ENCODE measurements at regions not wholly inside any gene's neighbourhood (a gene's known extent, or its start where the extent isn't known, plus 50 kb on each side); places are given as distances from the start of the nearest gene placed in this dataset.

DNA sequence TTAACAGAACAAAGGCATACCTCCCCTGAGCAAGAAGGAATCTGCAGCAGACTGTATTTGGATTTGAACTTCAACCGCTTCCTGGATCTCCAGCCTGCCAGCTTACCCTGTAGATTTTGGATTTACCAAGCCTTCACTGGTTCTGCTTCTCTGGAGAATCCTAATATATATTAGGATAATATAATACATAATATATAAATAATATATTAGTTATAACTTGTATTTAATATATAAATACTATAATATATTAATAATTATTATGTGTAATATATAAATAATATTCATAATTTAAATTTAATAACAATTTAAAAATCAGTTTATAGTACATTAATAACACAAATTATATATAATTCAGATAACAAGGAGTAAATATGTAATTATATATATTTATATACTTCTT lies 121.4 kb downstream of the COX18 start:
- Histone ChIP-seq H3F3A (ENCODE audit: low read depth) (no peaks in the 10 kb centered on the region), H3K4me2 (no peak overlapping the region), H3K27ac (no peak overlapping the region), H3K4me1 (peaks cover 12% of the 10 kb centered on the region), H2AFZ (replicated peaks) (no peak overlapping the region), H3K9me3 (ENCODE audit: low read depth) (no peaks in the 10 kb centered on the region), H3K27me3 (no peaks in the 10 kb centered on the region), H3K79me2 (ENCODE audit: low read depth) (no peaks in the 10 kb centered on the region), H4K20me1 (ENCODE audit: low read depth) (no peaks in the 10 kb centered on the region), H3K4me3 (no peak overlapping the region), H3K36me3 (no peaks in the 10 kb centered on the region), H3K9ac (no peak overlapping the region)
- no peak overlapping the region for H3K4me3 Mint-ChIP-seq
- no peak overlapping the region for H3K27ac Mint-ChIP-seq
- no peaks in the 10 kb centered on the region for H3K27me3 Mint-ChIP-seq (ENCODE audit: insufficient read depth, low read depth)
- TF ChIP-seq EZH2phosphoT487 (IDR thresholded peaks at IDR 0.05) (no peak), EZH2 (IDR thresholded peaks at IDR 0.05) (no peak)
- TF ChIP-seq, protein P1, sequence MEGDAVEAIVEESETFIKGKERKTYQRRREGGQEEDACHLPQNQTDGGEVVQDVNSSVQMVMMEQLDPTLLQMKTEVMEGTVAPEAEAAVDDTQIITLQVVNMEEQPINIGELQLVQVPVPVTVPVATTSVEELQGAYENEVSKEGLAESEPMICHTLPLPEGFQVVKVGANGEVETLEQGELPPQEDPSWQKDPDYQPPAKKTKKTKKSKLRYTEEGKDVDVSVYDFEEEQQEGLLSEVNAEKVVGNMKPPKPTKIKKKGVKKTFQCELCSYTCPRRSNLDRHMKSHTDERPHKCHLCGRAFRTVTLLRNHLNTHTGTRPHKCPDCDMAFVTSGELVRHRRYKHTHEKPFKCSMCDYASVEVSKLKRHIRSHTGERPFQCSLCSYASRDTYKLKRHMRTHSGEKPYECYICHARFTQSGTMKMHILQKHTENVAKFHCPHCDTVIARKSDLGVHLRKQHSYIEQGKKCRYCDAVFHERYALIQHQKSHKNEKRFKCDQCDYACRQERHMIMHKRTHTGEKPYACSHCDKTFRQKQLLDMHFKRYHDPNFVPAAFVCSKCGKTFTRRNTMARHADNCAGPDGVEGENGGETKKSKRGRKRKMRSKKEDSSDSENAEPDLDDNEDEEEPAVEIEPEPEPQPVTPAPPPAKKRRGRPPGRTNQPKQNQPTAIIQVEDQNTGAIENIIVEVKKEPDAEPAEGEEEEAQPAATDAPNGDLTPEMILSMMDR (IDR thresholded peaks at IDR 0.05), result no peak
- no peaks in the 10 kb centered on the region for H3K9me3 Mint-ChIP-seq
- no peak for DNase-seq (ENCODE audit: low spot score)
- peaks cover 8% of the 10 kb centered on the region for H3K4me1 Mint-ChIP-seq
- no peaks in the 10 kb centered on the region for H3K36me3 Mint-ChIP-seq

DNA sequence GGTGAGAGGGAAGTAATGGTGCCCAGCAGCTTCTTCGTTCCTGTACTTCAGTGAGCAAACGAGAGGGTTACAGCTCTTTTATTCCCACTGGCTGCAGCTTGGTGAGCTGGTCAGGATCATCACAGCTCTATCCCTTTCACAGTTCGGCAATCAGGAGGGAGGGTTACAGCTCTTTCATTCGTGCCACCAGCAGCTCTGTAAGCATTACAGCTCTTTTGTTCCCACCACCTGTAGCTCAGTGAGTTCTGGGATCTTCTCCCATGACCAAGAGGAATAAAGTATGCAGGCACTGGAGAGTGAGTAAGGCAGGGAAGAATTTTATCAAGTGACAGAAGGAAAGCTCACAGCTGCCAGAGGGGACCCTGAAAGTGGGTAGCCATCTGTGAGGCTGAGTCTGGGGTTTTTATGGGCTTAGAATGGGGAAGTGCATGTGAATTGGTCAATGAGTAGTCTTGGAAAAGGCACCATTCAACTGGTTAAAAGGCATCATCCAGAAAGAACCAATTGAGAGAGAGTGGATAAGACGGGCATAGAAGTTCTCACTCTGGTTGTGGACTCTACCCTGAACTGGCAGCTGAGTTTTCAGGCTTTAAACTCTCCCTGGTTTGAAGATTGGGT lies 123.7 kb downstream of the COX18 start:
- H3K36me3 Mint-ChIP-seq, result no peaks in the 10 kb centered on the region
- no peaks in the 10 kb centered on the region for H3K27me3 Mint-ChIP-seq (ENCODE audit: insufficient read depth, low read depth)
- DNase-seq (ENCODE audit: low spot score), result peak; percentile 64
- Histone ChIP-seq H3K36me3 (no peaks in the 10 kb centered on the region), H3K27me3 (no peaks in the 10 kb centered on the region), H3K9me3 (ENCODE audit: low read depth) (no peaks in the 10 kb centered on the region), H3F3A (ENCODE audit: low read depth) (no peaks in the 10 kb centered on the region), H3K4me3 (no peak overlapping the region), H3K27ac (peak overlapping the region; percentile 66), H3K9ac (no peak overlapping the region), H3K4me2 (no peak overlapping the region), H2AFZ (replicated peaks) (peak overlapping the region; percentile 58), H4K20me1 (ENCODE audit: low read depth) (no peaks in the 10 kb centered on the region), H3K79me2 (ENCODE audit: low read depth) (no peaks in the 10 kb centered on the region), H3K4me1 (peaks cover 12% of the 10 kb centered on the region)
- peaks cover 8% of the 10 kb centered on the region for H3K4me1 Mint-ChIP-seq
- H3K27ac Mint-ChIP-seq, result no peak overlapping the region
- TF ChIP-seq EZH2 (IDR thresholded peaks at IDR 0.05), result no peak
- TF ChIP-seq EZH2phosphoT487 (IDR thresholded peaks at IDR 0.05), result no peak
- TF ChIP-seq, protein P1 (IDR thresholded peaks at IDR 0.05), result no peak
- no peak overlapping the region for H3K4me3 Mint-ChIP-seq
- H3K9me3 Mint-ChIP-seq, result no peaks in the 10 kb centered on the region

DNA sequence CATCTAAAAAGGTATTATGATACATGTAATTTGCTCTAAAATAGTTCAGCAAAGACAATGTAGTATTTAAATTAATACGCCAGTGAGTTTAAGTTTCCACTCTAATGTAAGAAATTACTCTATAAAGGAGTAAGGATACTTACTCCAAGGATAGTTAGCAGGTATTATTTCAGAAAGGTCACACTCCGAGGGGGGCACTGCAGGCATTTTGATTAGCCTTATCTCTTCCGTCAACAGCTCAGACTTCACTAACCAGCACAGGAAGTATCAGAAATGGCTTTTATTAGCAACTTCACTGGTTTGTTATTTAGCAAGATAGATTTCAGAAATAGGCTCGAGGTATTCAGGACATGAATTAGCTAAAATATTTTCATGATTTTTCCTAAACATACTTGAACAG lies 127.0 kb downstream of the COX18 start:
- no peak for DNase-seq (ENCODE audit: low spot score)

More for the DNA sequence above, 127.0 kb downstream of the COX18 start:
- Histone ChIP-seq H3K79me2 (ENCODE audit: low read depth) (no peaks in the 10 kb centered on the region), H3F3A (ENCODE audit: low read depth) (no peaks in the 10 kb centered on the region), H3K27me3 (no peaks in the 10 kb centered on the region), H3K9ac (no peak overlapping the region), H2AFZ (replicated peaks) (no peak overlapping the region), H3K9me3 (ENCODE audit: low read depth) (no peaks in the 10 kb centered on the region), H3K36me3 (no peaks in the 10 kb centered on the region), H4K20me1 (ENCODE audit: low read depth) (no peaks in the 10 kb centered on the region), H3K4me3 (no peak overlapping the region), H3K4me2 (no peak overlapping the region), H3K27ac (no peak overlapping the region), H3K4me1 (peaks cover 12% of the 10 kb centered on the region)
- no peaks in the 10 kb centered on the region for H3K27me3 Mint-ChIP-seq (ENCODE audit: insufficient read depth, low read depth)
- no peak overlapping the region for H3K27ac Mint-ChIP-seq
- no peak overlapping the region for H3K4me3 Mint-ChIP-seq
- H3K4me1 Mint-ChIP-seq, result peaks cover 8% of the 10 kb centered on the region
- no peak for TF ChIP-seq EZH2phosphoT487 (IDR thresholded peaks at IDR 0.05)
- TF ChIP-seq, protein P1 (IDR thresholded peaks at IDR 0.05), result no peak
- no peak for TF ChIP-seq EZH2 (IDR thresholded peaks at IDR 0.05)
- no peaks in the 10 kb centered on the region for H3K9me3 Mint-ChIP-seq
- no peaks in the 10 kb centered on the region for H3K36me3 Mint-ChIP-seq
